HG03520 (cell line): ENCODE measurements at regions not wholly inside any gene's neighbourhood (a gene's known extent, or its start where the extent isn't known, plus 50 kb on each side); places are given as distances from the start of the nearest gene placed in this dataset.

Experiments used
- ATAC-seq: cut with Tn5 transposase; IDR thresholded peaks from one replicate; pipeline ENCODE4 v1.9.1; 2021; ENCODE audit warnings: mild to moderate bottlenecking, moderate library complexity; ENCODE audit not compliant: unreplicated experiment

- no peak for ATAC-seq
These were observed 737.2 kb upstream of the RAB6C start for GRCh38 chr2:129242269-129242668.

GRCh38 chr2:129247751-129248150, 731.7 kb upstream of the RAB6C start:
- ATAC-seq: no peak

GRCh38 chr2:129248198-129248597, 731.3 kb upstream of the RAB6C start:
- ATAC-seq: no peak

GRCh38 chr2:129252781-129253460, 726.5 kb upstream of the RAB6C start:
- no peak for ATAC-seq

- no peak for ATAC-seq
These were observed 726.0 kb upstream of the RAB6C start for GRCh38 chr2:129253461-129253812.

- ATAC-seq: no peak
These were observed 724.7 kb upstream of the RAB6C start for GRCh38 chr2:129254718-129255117.

- no peak for ATAC-seq
These were observed 723.7 kb upstream of the RAB6C start for GRCh38 chr2:129255610-129256313.

GRCh38 chr2:129256642-129257041, 722.8 kb upstream of the RAB6C start:
- ATAC-seq: no peak

- no peak for ATAC-seq
These were observed 716.5 kb upstream of the RAB6C start for GRCh38 chr2:129262934-129263333.

GRCh38 chr2:129263939-129264338, 715.5 kb upstream of the RAB6C start:
- no peak for ATAC-seq

- ATAC-seq: no peak
These were observed 711.9 kb upstream of the RAB6C start for GRCh38 chr2:129267559-129267958.

GRCh38 chr2:129273266-129274037, 706.0 kb upstream of the RAB6C start:
- ATAC-seq: no peak

- no peak for ATAC-seq
These were observed 705.4 kb upstream of the RAB6C start for GRCh38 chr2:129274038-129274415.

GRCh38 chr2:129274918-129275317, 704.5 kb upstream of the RAB6C start:
- no peak for ATAC-seq

GRCh38 chr2:129275706-129276105, 703.8 kb upstream of the RAB6C start:
- no peak for ATAC-seq

GRCh38 chr2:129276978-129277584, 702.4 kb upstream of the RAB6C start:
- ATAC-seq: no peak

- no peak for ATAC-seq
These were observed 701.9 kb upstream of the RAB6C start for GRCh38 chr2:129277585-129277981.

GRCh38 chr2:129281791-129282530, 697.5 kb upstream of the RAB6C start:
- ATAC-seq: no peak

GRCh38 chr2:129285012-129285411, 694.5 kb upstream of the RAB6C start:
- ATAC-seq: no peak

- no peak for ATAC-seq
These were observed 686.1 kb upstream of the RAB6C start for GRCh38 chr2:129293326-129293725.

GRCh38 chr2:129296396-129296795, 683.1 kb upstream of the RAB6C start:
- ATAC-seq: no peak
